SH-SY5Y (cell line): ENCODE measurements at regions not wholly inside any gene's neighbourhood (a gene's known extent, or its start where the extent isn't known, plus 50 kb on each side); places are given as distances from the start of the nearest gene placed in this dataset.

Experiments used
- GATA2 ChIP-seq: IDR thresholded peaks from 2 replicates; pipeline ENCODE4 v1.6.1; 2011; ENCODE audit warnings: mild to moderate bottlenecking, low read depth, low read length
- GATA3 ChIP-seq: IDR thresholded peaks from 2 replicates; pipeline ENCODE4 v1.6.1; 2011; ENCODE audit warnings: low read depth, mild to moderate bottlenecking, low read length, moderate library complexity

DNA sequence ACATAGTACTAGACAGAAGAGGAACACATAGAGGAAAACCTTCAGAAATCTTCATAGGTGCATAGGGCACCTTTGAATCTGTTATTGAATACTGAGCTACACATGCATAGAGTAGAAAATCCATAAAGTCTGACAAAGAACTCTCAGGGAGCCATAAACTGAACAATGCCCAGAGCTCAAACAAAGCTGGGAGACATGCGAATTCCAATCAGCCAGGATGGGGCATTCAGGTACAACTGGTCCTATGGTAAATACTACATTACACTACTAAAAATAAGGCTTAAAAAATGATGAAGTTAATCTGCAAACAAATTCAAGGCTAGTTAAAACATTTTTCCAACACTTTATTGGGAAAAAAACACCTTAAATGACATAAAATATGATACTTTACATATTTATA is 259.7 kb downstream of the DIO2 start:
- TF ChIP-seq GATA3 (no peak), GATA2 (no peak)
